Calu3 (cell line): ENCODE measurements at regions not wholly inside any gene's neighbourhood (a gene's known extent, or its start where the extent isn't known, plus 50 kb on each side); places are given as distances from the start of the nearest gene placed in this dataset.
"Not testable (repeated sequence)": the region's sequence is repeated elsewhere in the genome, so short reads cannot be mapped to it uniquely, and the experiment has no call there.

Experiments used
- BruUV-seq: library from RNA; stranded (reverse); fragments of 400-500 nt; replicated peaks from 2 replicates; lab custom pipeline; 2021; lab: Mats Ljungman, UMichigan
- CTCF ChIA-PET: fragments of 300-600 bp; sonication (Branson Sonifier 250); formaldehyde crosslinking; loops from one replicate; lab custom pipeline; 2022; ENCODE audit warnings: antibody characterized with exemption; lab: Charles Lee
- DNase-seq: peaks from one replicate; pipeline ENCODE4 v3.0.0; 2022
- H3K27ac Mint-ChIP-seq: one replicate; pipeline ENCODE4 v1.8.0; 2022; ENCODE audit warnings: mixed read lengths; ENCODE audit not compliant: unreplicated experiment
- H3K27me3 Mint-ChIP-seq: one replicate; pipeline ENCODE4 v1.8.0; 2022; ENCODE audit warnings: mixed read lengths; ENCODE audit not compliant: unreplicated experiment
- H3K36me3 Mint-ChIP-seq: one replicate; pipeline ENCODE4 v1.8.0; 2022; ENCODE audit warnings: mild to moderate bottlenecking, moderate library complexity, mixed read lengths; ENCODE audit not compliant: insufficient read depth, unreplicated experiment
- H3K4me1 Mint-ChIP-seq: one replicate; pipeline ENCODE4 v1.8.0; 2022; ENCODE audit warnings: mild to moderate bottlenecking, low read depth, mixed read lengths; ENCODE audit not compliant: unreplicated experiment
- H3K4me3 Mint-ChIP-seq: one replicate; pipeline ENCODE4 v1.8.0; 2022; ENCODE audit warnings: mild to moderate bottlenecking, low read depth, moderate library complexity, mixed read lengths; ENCODE audit not compliant: unreplicated experiment
- H3K9me3 Mint-ChIP-seq: one replicate; pipeline ENCODE4 v1.8.0; 2022; ENCODE audit warnings: low read depth, mixed read lengths; ENCODE audit not compliant: unreplicated experiment
- intact Hi-C: fragments of 100-400 bp; cut with micrococcal nuclease; formaldehyde crosslinking; loops from one replicate; pipeline ENCODE4 v1.10.0; 2022; ENCODE audit not compliant: unreplicated experiment
- TF ChIP-seq, protein P1 (sequence below): fragments of 200-600 bp; IDR thresholded peaks from one replicate; pipeline ENCODE4 v1.8.0; 2022; ENCODE audit warnings: antibody characterized with exemption; ENCODE audit not compliant: unreplicated experiment

DNA sequence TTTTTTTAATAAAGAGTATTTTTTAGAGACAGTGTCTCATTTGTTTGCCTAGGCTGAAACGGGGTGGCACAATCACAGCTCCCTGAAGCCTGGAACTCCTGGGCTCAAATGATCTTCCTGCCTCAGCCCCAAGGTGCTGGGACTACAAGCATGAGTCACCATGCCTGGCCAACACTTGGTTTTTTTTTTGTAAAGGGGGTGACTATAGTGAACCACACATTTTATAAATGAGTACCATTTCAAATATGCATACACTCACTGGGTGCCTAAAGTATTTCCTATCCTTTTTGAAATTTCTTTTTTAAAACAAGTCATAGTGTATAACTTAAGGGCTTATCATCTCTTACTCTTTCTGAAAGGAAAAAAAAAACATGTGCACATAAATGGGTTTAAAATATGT lies 325.2 kb upstream of the MEIS2 start:
- Mint-ChIP-seq H3K27ac (no peak overlapping the region), H3K4me3 (no peak overlapping the region), H3K9me3 (no peaks in the 10 kb centered on the region), H3K4me1 (no peaks in the 10 kb centered on the region), H3K27me3 (no peaks in the 10 kb centered on the region), H3K36me3 (no peaks in the 10 kb centered on the region)
- CTCF ChIA-PET: no interaction called here
- BruUV-seq: no TSS peak
- no peak for DNase-seq
- intact Hi-C loops: no loop called here
- TF ChIP-seq, protein P1, sequence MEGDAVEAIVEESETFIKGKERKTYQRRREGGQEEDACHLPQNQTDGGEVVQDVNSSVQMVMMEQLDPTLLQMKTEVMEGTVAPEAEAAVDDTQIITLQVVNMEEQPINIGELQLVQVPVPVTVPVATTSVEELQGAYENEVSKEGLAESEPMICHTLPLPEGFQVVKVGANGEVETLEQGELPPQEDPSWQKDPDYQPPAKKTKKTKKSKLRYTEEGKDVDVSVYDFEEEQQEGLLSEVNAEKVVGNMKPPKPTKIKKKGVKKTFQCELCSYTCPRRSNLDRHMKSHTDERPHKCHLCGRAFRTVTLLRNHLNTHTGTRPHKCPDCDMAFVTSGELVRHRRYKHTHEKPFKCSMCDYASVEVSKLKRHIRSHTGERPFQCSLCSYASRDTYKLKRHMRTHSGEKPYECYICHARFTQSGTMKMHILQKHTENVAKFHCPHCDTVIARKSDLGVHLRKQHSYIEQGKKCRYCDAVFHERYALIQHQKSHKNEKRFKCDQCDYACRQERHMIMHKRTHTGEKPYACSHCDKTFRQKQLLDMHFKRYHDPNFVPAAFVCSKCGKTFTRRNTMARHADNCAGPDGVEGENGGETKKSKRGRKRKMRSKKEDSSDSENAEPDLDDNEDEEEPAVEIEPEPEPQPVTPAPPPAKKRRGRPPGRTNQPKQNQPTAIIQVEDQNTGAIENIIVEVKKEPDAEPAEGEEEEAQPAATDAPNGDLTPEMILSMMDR: no peak

DNA sequence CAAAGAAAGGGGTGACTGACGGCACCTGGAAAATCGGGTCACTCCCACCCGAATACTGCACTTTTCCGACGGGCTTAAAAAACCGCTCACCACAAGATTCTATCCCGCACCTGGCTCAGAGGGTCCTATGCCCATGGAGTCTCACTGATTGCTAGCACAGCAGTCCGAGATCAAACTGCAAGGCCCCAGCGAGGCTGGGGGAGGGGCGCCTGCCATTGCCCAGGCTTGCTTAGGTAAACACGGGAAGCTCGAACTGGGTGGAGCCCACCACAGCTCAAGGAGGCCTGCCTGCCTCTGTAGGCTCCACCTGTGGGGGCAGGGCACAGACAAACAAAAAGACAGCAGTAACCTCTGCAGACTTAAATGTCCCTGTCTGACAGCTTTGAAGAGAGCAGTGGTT lies 327.0 kb upstream of the MEIS2 start:
- DNase-seq, BruUV-seq, CTCF ChIA-PET, H3K27ac Mint-ChIP-seq, H3K36me3 Mint-ChIP-seq, H3K4me3 Mint-ChIP-seq, intact Hi-C loops, H3K9me3 Mint-ChIP-seq, H3K4me1 Mint-ChIP-seq, H3K27me3 Mint-ChIP-seq: not testable (repeated sequence)

DNA sequence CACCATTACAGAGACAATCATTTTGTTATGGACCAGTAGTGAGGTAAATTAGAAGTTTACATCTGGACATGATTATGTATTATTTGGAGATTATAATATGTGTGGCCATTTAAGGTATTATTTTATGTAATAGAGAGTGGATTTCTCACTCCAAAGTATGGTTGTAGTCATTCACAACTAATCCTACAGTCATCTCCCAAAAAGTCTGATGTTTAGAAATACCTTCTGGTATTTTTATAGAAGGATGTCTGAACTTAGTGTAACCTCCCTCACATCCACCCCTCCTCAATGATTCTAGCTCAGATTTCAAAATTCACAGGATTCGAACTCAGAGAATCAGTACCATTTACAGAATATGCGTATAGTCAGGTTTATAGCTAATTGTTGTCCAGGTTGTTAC lies 346.6 kb upstream of the MEIS2 start:
- Mint-ChIP-seq H3K4me3 (no peak overlapping the region), H3K27me3 (no peaks in the 10 kb centered on the region), H3K27ac (no peak overlapping the region), H3K36me3 (no peaks in the 10 kb centered on the region), H3K9me3 (no peaks in the 10 kb centered on the region), H3K4me1 (no peaks in the 10 kb centered on the region)
- no TSS peak for BruUV-seq
- DNase-seq: no peak
- intact Hi-C loops: no loop called here
- TF ChIP-seq, protein P1: no peak
- CTCF ChIA-PET: no interaction called here

DNA sequence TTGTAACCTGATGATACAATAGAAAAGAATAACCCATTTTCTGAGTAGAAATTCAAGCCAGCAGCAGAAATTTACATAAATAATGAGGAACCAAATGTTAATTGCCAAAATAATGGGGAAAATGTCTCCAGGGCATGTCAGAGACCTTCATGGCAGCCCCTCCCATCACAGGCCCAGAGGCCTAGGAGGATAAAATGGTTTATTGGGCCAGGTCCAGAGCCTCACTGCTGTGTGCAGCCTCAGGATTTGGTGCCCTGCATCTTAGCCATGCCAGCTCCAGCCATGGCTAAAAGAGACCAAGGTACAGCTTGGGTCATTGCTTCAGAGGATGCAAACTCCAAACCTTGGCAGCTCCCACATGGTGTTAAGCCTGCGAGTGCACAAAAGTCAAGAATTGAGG lies 352.1 kb upstream of the MEIS2 start:
- Mint-ChIP-seq H3K27ac (no peak overlapping the region), H3K9me3 (no peaks in the 10 kb centered on the region), H3K27me3 (no peaks in the 10 kb centered on the region), H3K4me3 (no peak overlapping the region), H3K36me3 (no peaks in the 10 kb centered on the region), H3K4me1 (no peaks in the 10 kb centered on the region)
- no TSS peak for BruUV-seq
- DNase-seq: no peak
- TF ChIP-seq, protein P1: no peak
- CTCF ChIA-PET: no interaction called here
- intact Hi-C loops: no loop called here

DNA sequence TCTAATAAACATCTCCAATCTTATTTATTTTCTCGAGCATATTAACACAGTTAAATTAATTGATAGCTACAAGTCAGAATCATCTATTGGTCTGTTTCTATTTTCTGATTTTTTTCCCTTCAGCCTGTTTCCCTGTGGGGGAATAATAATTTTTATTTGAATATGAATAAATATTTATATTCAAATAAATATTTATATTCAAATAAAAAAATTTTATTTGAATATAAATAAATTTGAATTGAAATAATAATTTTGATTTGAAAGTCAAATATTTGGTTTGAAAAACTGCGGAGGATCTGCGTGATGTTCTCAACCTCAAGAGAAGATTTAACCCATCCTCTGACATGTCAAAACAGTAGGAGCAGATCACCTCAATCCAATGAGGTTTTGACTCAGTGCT lies 380.1 kb upstream of the MEIS2 start:
- intact Hi-C loops: no loop called here
- Mint-ChIP-seq H3K27ac (no peak overlapping the region), H3K4me1 (no peaks in the 10 kb centered on the region), H3K36me3 (no peaks in the 10 kb centered on the region), H3K4me3 (no peak overlapping the region), H3K9me3 (no peaks in the 10 kb centered on the region), H3K27me3 (no peaks in the 10 kb centered on the region)
- no TSS peak for BruUV-seq
- no peak for DNase-seq
- TF ChIP-seq, protein P1: no peak
- CTCF ChIA-PET: no interaction called here
